SH-SY5Y (cell line): ENCODE measurements at regions not wholly inside any gene's neighbourhood (a gene's known extent, or its start where the extent isn't known, plus 50 kb on each side); places are given as distances from the start of the nearest gene placed in this dataset.

Source experiments
- GATA2 ChIP-seq: IDR thresholded peaks from 2 replicates; pipeline ENCODE4 v1.6.1; 2011; ENCODE audit warnings: mild to moderate bottlenecking, low read depth, low read length
- GATA3 ChIP-seq: IDR thresholded peaks from 2 replicates; pipeline ENCODE4 v1.6.1; 2011; ENCODE audit warnings: low read depth, mild to moderate bottlenecking, low read length, moderate library complexity

- no peak for TF ChIP-seq GATA3
- TF ChIP-seq GATA2, result no peak
Observed at GRCh38 chr9:69984831-69985230, 58.8 kb upstream of the MAMDC2 start.

- TF ChIP-seq GATA3, result no peak
- TF ChIP-seq GATA2, result no peak
Observed at GRCh38 chr9:69985971-69986370, 57.7 kb upstream of the MAMDC2 start.

- TF ChIP-seq GATA2 (no peak), GATA3 (no peak)
Observed at GRCh38 chr9:69986970-69987369, 56.7 kb upstream of the MAMDC2 start.

GRCh38 chr9:69987457-69987856, 56.2 kb upstream of the MAMDC2 start:
- no peak for TF ChIP-seq GATA3
- no peak for TF ChIP-seq GATA2

GRCh38 chr9:69993110-69993509, 50.5 kb upstream of the MAMDC2 start:
- no peak for TF ChIP-seq GATA3
- TF ChIP-seq GATA2, result no peak
